Naive thymus-derived CD4-positive, alpha-beta T cell (primary cell): ENCODE measurements at regions not wholly inside any gene's neighbourhood (a gene's known extent, or its start where the extent isn't known, plus 50 kb on each side); places are given as distances from the start of the nearest gene placed in this dataset.
A peak's percentile ranks its signal among the peaks of the same experiment; 100 is the strongest.

Source experiments
- ATAC-seq: fragments of 150-1000 bp; cut with Tn5 transposase; 2 replicates; pipeline ENCODE4 v1.10.0; 2021; ENCODE audit warnings: mild to moderate bottlenecking, moderate library complexity
- CTCF ChIA-PET: fragments of 350-600 bp; sonication (Branson Sonifier 250); formaldehyde crosslinking; loops from one replicate; lab custom pipeline; 2021; ENCODE audit warnings: antibody characterized with exemption; lab: Charles Lee
- POLR2A ChIA-PET: fragments of 350-600 bp; sonication (Branson Sonifier 250); formaldehyde crosslinking; loops from one replicate; lab custom pipeline; 2021; ENCODE audit warnings: antibody characterized with exemption, inconsistent platforms; lab: Charles Lee
- DNase-seq, 9 donors: peaks; one replicate each; pipeline versions ENCODE4 v3.0.0 to v3.0.0-alpha.2; 2020 to 2022; ENCODE audit warnings: mixed read lengths in 1 of 9
- H3K27ac ChIP-seq: one replicate; pipeline ENCODE4 v1.7.0; 2013; ENCODE audit warnings: mild to moderate bottlenecking, low read depth, low read length, moderate library complexity
- H3K27me3 ChIP-seq, 2 donors: one replicate each; pipeline ENCODE4 v1.7.0; 2013; ENCODE audit warnings: low read length in 2 of 2, mild to moderate bottlenecking in 2 of 2, moderate library complexity in 2 of 2; ENCODE audit not compliant: control insufficient read depth in 2 of 2, insufficient read depth in 2 of 2
- H3K36me3 ChIP-seq, 3 experiments: 1 replicate in 2 of 3; 2 replicates in 1 of 3; pipeline ENCODE4 v1.7.0; 2013; ENCODE audit warnings: low read length in 3 of 3, mild to moderate bottlenecking in 3 of 3, moderate library complexity in 1 of 3; ENCODE audit not compliant: insufficient read depth in 3 of 3, control insufficient read depth in 2 of 3
- H3K4me1 ChIP-seq, 2 donors: one replicate each; pipeline ENCODE4 v1.7.0; 2013; ENCODE audit warnings: low read length in 2 of 2, mild to moderate bottlenecking in 2 of 2, moderate library complexity in 1 of 2; ENCODE audit not compliant: control insufficient read depth in 2 of 2, insufficient read depth in 2 of 2
- H3K4me3 ChIP-seq: 2 replicates; pipeline ENCODE4 v1.7.0; 2013; ENCODE audit warnings: mild to moderate bottlenecking, low read length
- H3K9me3 ChIP-seq, 3 experiments: 1 replicate in 2 of 3; 2 replicates in 1 of 3; pipeline ENCODE4 v1.7.0; 2013; ENCODE audit warnings: low read length in 3 of 3; ENCODE audit not compliant: control insufficient read depth in 2 of 3
- H3K27ac Mint-ChIP-seq, 9 donors: one replicate each; pipeline ENCODE4 v1.8.0; 2020 to 2022; ENCODE audit warnings: mixed read lengths in 9 of 9, mild to moderate bottlenecking in 8 of 9, moderate library complexity in 5 of 9, inconsistent platforms in 2 of 9
- H3K27me3 Mint-ChIP-seq, 5 donors: one replicate each; pipeline ENCODE4 v1.8.0; 2021 to 2022; ENCODE audit warnings: mixed read lengths in 5 of 5, mild to moderate bottlenecking in 1 of 5
- H3K36me3 Mint-ChIP-seq, 5 donors: one replicate each; pipeline ENCODE4 v1.8.0; 2020 to 2022; ENCODE audit warnings: mixed read lengths in 5 of 5, mild to moderate bottlenecking in 3 of 5, inconsistent platforms in 1 of 5
- H3K4me1 Mint-ChIP-seq, 7 donors: one replicate each; pipeline ENCODE4 v1.8.0; 2020 to 2022; ENCODE audit warnings: mixed read lengths in 7 of 7, mild to moderate bottlenecking in 3 of 7, inconsistent platforms in 1 of 7
- H3K4me3 Mint-ChIP-seq, 10 donors: one replicate each; pipeline ENCODE4 v1.8.0; 2020 to 2022; ENCODE audit warnings: mild to moderate bottlenecking in 10 of 10, mixed read lengths in 10 of 10, moderate library complexity in 6 of 10, inconsistent platforms in 2 of 10
- H3K9me3 Mint-ChIP-seq, 11 donors: one replicate each; pipeline ENCODE4 v1.8.0; 2020 to 2022; ENCODE audit warnings: mixed read lengths in 11 of 11, mild to moderate bottlenecking in 4 of 11, inconsistent platforms in 1 of 11, moderate library complexity in 1 of 11
- intact Hi-C, 2 donors: fragments of 100-400 bp; cut with micrococcal nuclease; formaldehyde crosslinking; loops; one replicate each; pipeline ENCODE4 v1.15.1; 2023

GRCh38 chr5:40312205-40312604 lies 367.5 kb upstream of the PTGER4 start:
- ATAC-seq (no peak), DNase-seq (no peak)
- Mint-ChIP-seq H3K4me3 (no peak overlapping the region), H3K9me3 (peaks cover 0 to 2% (median 0%) of the 10 kb centered on the region in 11 donors), H3K27me3 (no peaks in the 10 kb centered on the region), H3K4me1 (peaks cover 0 to 10% (median 0%) of the 10 kb centered on the region in 7 donors), H3K27ac (no peak overlapping the region), H3K36me3 (peaks cover 0 to 3% (median 0%) of the 10 kb centered on the region in 5 donors)
- no peaks in the 10 kb centered on the region for H3K4me1 ChIP-seq
- ChIA-PET POLR2A (no interaction called here), CTCF (no interaction called here)
- H3K4me3 ChIP-seq: no peak overlapping the region
- H3K27ac ChIP-seq: no peak overlapping the region
- H3K27me3 ChIP-seq: no peaks in the 10 kb centered on the region
- no peaks in the 10 kb centered on the region for H3K9me3 ChIP-seq
- intact Hi-C loops: no loop called here
- H3K36me3 ChIP-seq: no peaks in the 10 kb centered on the region

- intact Hi-C loops: no loop called here
- DNase-seq (no peak), ATAC-seq (no peak)
- Mint-ChIP-seq H3K4me3 (no peak overlapping the region), H3K36me3 (peaks cover 0 to 3% (median 0%) of the 10 kb centered on the region in 5 donors), H3K4me1 (peaks cover 0 to 10% (median 0%) of the 10 kb centered on the region in 7 donors), H3K9me3 (peaks cover 0 to 4% (median 0%) of the 10 kb centered on the region in 11 donors), H3K27me3 (no peaks in the 10 kb centered on the region), H3K27ac (no peak overlapping the region)
- CTCF ChIA-PET: no interaction called here
- no peak overlapping the region for H3K27ac ChIP-seq
- H3K4me1 ChIP-seq: no peaks in the 10 kb centered on the region
- POLR2A ChIA-PET: no interaction called here
- no peaks in the 10 kb centered on the region for H3K36me3 ChIP-seq
- no peak overlapping the region for H3K4me3 ChIP-seq
- no peaks in the 10 kb centered on the region for H3K9me3 ChIP-seq
- no peaks in the 10 kb centered on the region for H3K27me3 ChIP-seq
These were observed 369.9 kb upstream of the PTGER4 start for GRCh38 chr5:40309851-40310250.

GRCh38 chr5:40308867-40309266 lies 370.8 kb upstream of the PTGER4 start:
- intact Hi-C loops: no loop called here
- Mint-ChIP-seq H3K27me3 (no peaks in the 10 kb centered on the region), H3K27ac (no peak overlapping the region), H3K4me3 (no peak overlapping the region), H3K4me1 (peaks cover 0 to 10% (median 0%) of the 10 kb centered on the region in 7 donors), H3K36me3 (peaks cover 0 to 3% (median 0%) of the 10 kb centered on the region in 5 donors), H3K9me3 (peaks cover 0 to 4% (median 0%) of the 10 kb centered on the region in 11 donors)
- Histone ChIP-seq H3K27me3 (no peaks in the 10 kb centered on the region), H3K4me3 (no peak overlapping the region), H3K27ac (no peak overlapping the region), H3K36me3 (no peaks in the 10 kb centered on the region), H3K9me3 (no peaks in the 10 kb centered on the region), H3K4me1 (no peaks in the 10 kb centered on the region)
- no peak for DNase-seq
- ChIA-PET POLR2A (no interaction called here), CTCF (no interaction called here)
- no peak for ATAC-seq

GRCh38 chr5:40307920-40308319 lies 371.8 kb upstream of the PTGER4 start:
- Histone ChIP-seq H3K36me3 (no peaks in the 10 kb centered on the region), H3K4me1 (no peaks in the 10 kb centered on the region), H3K9me3 (no peaks in the 10 kb centered on the region), H3K27ac (no peak overlapping the region), H3K4me3 (no peak overlapping the region), H3K27me3 (no peaks in the 10 kb centered on the region)
- Mint-ChIP-seq H3K9me3 (peaks cover 0 to 6% (median 0%) of the 10 kb centered on the region in 11 donors), H3K36me3 (peaks cover 0 to 3% (median 0%) of the 10 kb centered on the region in 5 donors), H3K27ac (peak overlapping the region in 1 of 9 donors; percentile 81), H3K4me3 (no peak overlapping the region), H3K4me1 (peaks cover 0 to 10% (median 0%) of the 10 kb centered on the region in 7 donors), H3K27me3 (no peaks in the 10 kb centered on the region)
- CTCF ChIA-PET: interaction anchor here (0.6 kb wide), 1 partner anchor 150 kb away, joined by 3 read pairs; no protein-coding TSS in a partner anchor
- DNase-seq (no peak), ATAC-seq (no peak)
- intact Hi-C loops: no loop called here
- POLR2A ChIA-PET: no interaction called here

- ChIA-PET CTCF (no interaction called here), POLR2A (no interaction called here)
- H3K36me3 ChIP-seq: no peaks in the 10 kb centered on the region
- H3K4me1 ChIP-seq: no peaks in the 10 kb centered on the region
- H3K27ac ChIP-seq: no peak overlapping the region
- Mint-ChIP-seq H3K36me3 (peaks cover 0 to 3% (median 0%) of the 10 kb centered on the region in 5 donors), H3K27ac (no peak overlapping the region), H3K27me3 (no peaks in the 10 kb centered on the region), H3K4me3 (no peak overlapping the region), H3K9me3 (peaks cover 0 to 9% (median 0%) of the 10 kb centered on the region in 11 donors), H3K4me1 (peaks cover 0 to 10% (median 0%) of the 10 kb centered on the region in 7 donors)
- intact Hi-C loops: no loop called here
- ATAC-seq (no peak), DNase-seq (no peak)
- H3K4me3 ChIP-seq: no peak overlapping the region
- no peaks in the 10 kb centered on the region for H3K27me3 ChIP-seq
- no peaks in the 10 kb centered on the region for H3K9me3 ChIP-seq
These were observed 372.7 kb upstream of the PTGER4 start for GRCh38 chr5:40306869-40307487.

GRCh38 chr5:40292006-40292405 lies 387.7 kb upstream of the PTGER4 start:
- POLR2A ChIA-PET: no interaction called here
- no peak for ATAC-seq

GRCh38 chr5:40291338-40291737 lies 388.4 kb upstream of the PTGER4 start:
- ATAC-seq (no peak), DNase-seq (no peak)
- Histone ChIP-seq H3K4me3 (no peak overlapping the region), H3K36me3 (no peaks in the 10 kb centered on the region), H3K27ac (no peak overlapping the region), H3K27me3 (no peaks in the 10 kb centered on the region), H3K4me1 (no peaks in the 10 kb centered on the region), H3K9me3 (no peaks in the 10 kb centered on the region)
- intact Hi-C loops: no loop called here
- peaks cover 0 to 18% (median 0%) of the 10 kb centered on the region in 11 donors for H3K9me3 Mint-ChIP-seq
- H3K27me3 Mint-ChIP-seq: no peaks in the 10 kb centered on the region
- no peak overlapping the region for H3K27ac Mint-ChIP-seq
- peaks cover 0 to 15% (median 0%) of the 10 kb centered on the region in 5 donors for H3K36me3 Mint-ChIP-seq
- no peak overlapping the region for H3K4me3 Mint-ChIP-seq
- ChIA-PET CTCF (no interaction called here), POLR2A (no interaction called here)
- peaks cover 0 to 8% (median 0%) of the 10 kb centered on the region in 7 donors for H3K4me1 Mint-ChIP-seq

More at GRCh38 chr5:40292006-40292405, 387.7 kb upstream of the PTGER4 start:
- peak overlapping the region in 1 of 9 donors; percentile 15 for H3K27ac Mint-ChIP-seq
- CTCF ChIA-PET: no interaction called here
- intact Hi-C loops: no loop called here
- peaks cover 0 to 21% (median 0%) of the 10 kb centered on the region in 11 donors for H3K9me3 Mint-ChIP-seq
- Histone ChIP-seq H3K36me3 (no peaks in the 10 kb centered on the region), H3K4me3 (no peak overlapping the region), H3K9me3 (no peaks in the 10 kb centered on the region), H3K4me1 (no peaks in the 10 kb centered on the region), H3K27me3 (no peaks in the 10 kb centered on the region), H3K27ac (no peak overlapping the region)
- H3K27me3 Mint-ChIP-seq: no peaks in the 10 kb centered on the region
- DNase-seq: no peak
- peaks cover 0 to 15% (median 0%) of the 10 kb centered on the region in 5 donors for H3K36me3 Mint-ChIP-seq
- peaks cover 0 to 8% (median 0%) of the 10 kb centered on the region in 7 donors for H3K4me1 Mint-ChIP-seq
- no peak overlapping the region for H3K4me3 Mint-ChIP-seq
